WERI-Rb-1 (cell line): ENCODE measurements at regions not wholly inside any gene's neighbourhood (a gene's known extent, or its start where the extent isn't known, plus 50 kb on each side); places are given as distances from the start of the nearest gene placed in this dataset.

Experiments used
- DNase-seq: peaks from one replicate; pipeline ENCODE4 v3.0.0-alpha.2; 2020
- H3K27ac ChIP-seq: fragments of 250-450 bp; sonication (Bioruptor Pico); 2 replicates; pipeline ENCODE4 v1.5.1; 2020; ENCODE audit warnings: mild to moderate bottlenecking, moderate library complexity
- H3K27me3 ChIP-seq: fragments of 250-450 bp; sonication (Bioruptor Pico); 2 replicates; pipeline ENCODE4 v1.5.1; 2021; ENCODE audit warnings: mild to moderate bottlenecking, low read depth, moderate library complexity; ENCODE audit not compliant: insufficient read depth, severe bottlenecking
- H3K36me3 ChIP-seq: fragments of 250-450 bp; sonication (Bioruptor Pico); 2 replicates; pipeline ENCODE4 v1.5.1; 2020; ENCODE audit warnings: mild to moderate bottlenecking, moderate library complexity
- H3K4me3 ChIP-seq: 2 replicates; pipeline ENCODE4 v1.5.1; 2011; ENCODE audit warnings: low read depth, mild to moderate bottlenecking, control low read depth, low read length
- H3K9me3 ChIP-seq: fragments of 250-450 bp; sonication (Bioruptor Pico); 2 replicates; pipeline ENCODE4 v1.5.1; 2021; ENCODE audit warnings: mild to moderate bottlenecking, moderate library complexity; ENCODE audit not compliant: severe bottlenecking
- CTCF ChIP-seq: IDR thresholded peaks from 2 replicates; pipeline ENCODE4 v1.5.1; 2011; ENCODE audit warnings: low read depth, mild to moderate bottlenecking, control low read depth, inconsistent platforms, low read length

DNA sequence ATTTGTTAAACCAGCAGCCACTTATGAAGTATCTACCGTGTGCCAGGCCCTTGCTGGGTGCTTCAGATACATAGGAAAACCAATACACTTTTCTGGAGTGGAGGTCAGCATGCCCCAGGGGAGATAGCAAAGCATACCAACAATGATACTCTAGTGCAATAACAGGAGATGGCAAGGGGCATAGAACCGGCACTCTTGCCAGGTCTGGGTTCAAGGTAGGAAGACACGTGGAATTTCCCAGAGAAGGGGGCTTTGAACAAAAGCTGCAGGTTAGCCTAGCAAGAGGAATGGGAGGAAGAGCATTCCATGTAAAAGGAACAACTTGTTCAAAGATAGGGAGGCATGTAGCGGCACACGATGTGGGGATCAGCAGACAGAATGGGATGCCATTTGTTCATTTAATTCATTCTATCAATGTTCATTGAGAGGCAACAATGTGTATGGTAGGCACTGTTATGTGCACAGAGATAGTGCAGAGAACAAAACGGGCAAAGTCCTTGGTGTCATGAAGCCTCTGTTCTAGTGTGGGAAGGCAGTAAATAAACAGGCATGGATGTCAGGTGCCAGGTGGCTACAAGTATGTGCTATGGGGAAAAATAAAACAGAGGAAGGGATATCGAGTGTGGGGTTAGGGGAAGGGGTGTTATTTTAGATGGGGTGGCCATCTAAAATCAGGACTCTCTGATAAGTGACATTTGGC lies 162.6 kb upstream of the E2F8 start:
- DNase-seq: no peak
- Histone ChIP-seq H3K36me3 (no peaks in the 10 kb centered on the region), H3K4me3 (no peak overlapping the region), H3K27ac (no peak overlapping the region), H3K9me3 (no peaks in the 10 kb centered on the region), H3K27me3 (peaks cover 6% of the 10 kb centered on the region)
- no peak for TF ChIP-seq CTCF

GRCh38 chr11:19400296-19400695 lies 159.6 kb upstream of the E2F8 start:
- no peak overlapping the region for H3K27ac ChIP-seq
- no peaks in the 10 kb centered on the region for H3K36me3 ChIP-seq
- H3K27me3 ChIP-seq: peaks cover 12% of the 10 kb centered on the region
- no peak for TF ChIP-seq CTCF
- H3K4me3 ChIP-seq: no peak overlapping the region
- no peaks in the 10 kb centered on the region for H3K9me3 ChIP-seq
- DNase-seq: no peak

- no peak overlapping the region for H3K4me3 ChIP-seq
- no peak overlapping the region for H3K27ac ChIP-seq
- no peak for DNase-seq
These were observed 158.2 kb upstream of the E2F8 start for GRCh38 chr11:19398772-19399527.

DNA sequence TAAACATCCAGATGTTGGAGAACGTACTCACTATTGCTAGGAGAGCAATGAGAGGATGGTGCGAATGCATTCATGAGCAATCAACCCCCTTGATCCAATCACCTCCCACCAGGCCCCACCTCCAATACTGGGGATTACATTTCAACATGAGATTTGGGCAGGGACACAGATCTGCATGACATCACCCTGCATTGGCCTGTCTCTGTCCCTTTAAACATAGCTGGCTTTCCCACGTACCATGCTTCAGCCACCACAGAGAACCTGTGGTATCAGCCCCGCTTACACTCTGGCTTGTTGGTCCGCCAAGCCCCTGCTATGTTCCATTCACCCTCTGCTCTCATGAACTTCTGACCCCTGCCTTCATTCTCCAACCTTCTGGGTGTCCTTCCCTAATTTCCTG lies 157.5 kb upstream of the E2F8 start:
- Histone ChIP-seq H3K9me3 (no peaks in the 10 kb centered on the region), H3K27ac (no peak overlapping the region), H3K27me3 (peaks cover 15% of the 10 kb centered on the region), H3K4me3 (no peak overlapping the region), H3K36me3 (no peaks in the 10 kb centered on the region)
- DNase-seq: no peak
- no peak for TF ChIP-seq CTCF

More at GRCh38 chr11:19398772-19399527, 158.2 kb upstream of the E2F8 start:
- H3K9me3 ChIP-seq: no peaks in the 10 kb centered on the region
- no peaks in the 10 kb centered on the region for H3K36me3 ChIP-seq
- TF ChIP-seq CTCF: no peak
- H3K27me3 ChIP-seq: peaks cover 12% of the 10 kb centered on the region

GRCh38 chr11:19395050-19395449 lies 154.3 kb upstream of the E2F8 start:
- Histone ChIP-seq H3K4me3 (no peak overlapping the region), H3K36me3 (no peaks in the 10 kb centered on the region), H3K27me3 (peaks cover 11% of the 10 kb centered on the region), H3K9me3 (no peaks in the 10 kb centered on the region), H3K27ac (no peak overlapping the region)
- TF ChIP-seq CTCF: no peak
- no peak for DNase-seq
